K562 (cell line): ENCODE measurements at regions not wholly inside any gene's neighbourhood (a gene's known extent, or its start where the extent isn't known, plus 50 kb on each side); places are given as distances from the start of the nearest gene placed in this dataset.
"Not testable (repeated sequence)": the region's sequence is repeated elsewhere in the genome, so short reads cannot be mapped to it uniquely, and the experiment has no call there.

Source experiments
- CHD1 ChIP-seq: fragments of 200-600 bp; sonication (generic); IDR thresholded peaks from one replicate; pipeline ENCODE4 v1.6.1; 2012; ENCODE audit warnings: mild to moderate bottlenecking, moderate library complexity, low read length, inconsistent platforms
- FOS ChIP-seq: IDR thresholded peaks from 3 replicates; pipeline ENCODE4 v1.6.1; 2011; ENCODE audit not compliant: insufficient read length; ENCODE audit errors: extremely low read depth
- NFIC ChIP-seq: fragments of 450-650 bp; IDR thresholded peaks from 2 replicates; pipeline ENCODE4 v1.6.1; 2017; ENCODE audit warnings: mild to moderate bottlenecking, inconsistent platforms
- POLR2A ChIP-seq: fragments of 450-650 bp; conservative IDR thresholded peaks from 2 replicates; pipeline ENCODE4 v1.6.1; 2016
- SMARCE1 ChIP-seq: fragments of 450-650 bp; IDR thresholded peaks from 2 replicates; pipeline ENCODE4 v1.7.1; 2016; ENCODE audit warnings: mild to moderate bottlenecking
- ZNF639 ChIP-seq, 2 experiments: fragments of 200-800 bp in 1 of 2; sonication (Bioruptor generic) in 1 of 2; sonication (generic) in 1 of 2; formaldehyde crosslinking in 1 of 2; IDR thresholded peaks in 1 of 2; conservative IDR thresholded peaks in 1 of 2; 2 replicates each; pipeline versions ENCODE4 v1.5.0 to v1.6.1; 2016 to 2020; ENCODE audit warnings: missing compliant biosample characterization in 1 of 2, missing genetic modification characterization in 1 of 2, missing genetic modification reagents in 1 of 2

DNA sequence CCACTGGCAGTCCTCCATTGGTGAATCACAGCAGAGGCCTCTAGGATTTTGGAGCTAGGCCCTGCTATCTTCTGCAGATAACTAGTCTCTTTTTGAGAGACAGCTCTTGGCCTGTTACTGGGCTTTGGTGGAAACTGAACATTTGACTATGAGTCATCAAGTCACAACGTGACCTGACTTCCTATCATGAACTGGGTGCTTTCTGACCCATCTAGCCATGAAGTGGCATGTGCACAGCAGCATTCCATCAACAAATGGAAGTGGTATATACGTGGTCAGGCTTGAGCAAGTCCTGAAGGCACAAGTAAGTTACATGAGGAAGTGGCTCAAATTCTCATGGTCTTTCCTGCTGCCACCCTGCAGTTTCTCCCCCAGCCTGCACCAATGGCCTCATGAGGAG lies 228.5 kb downstream of the CDH19 start:
- TF ChIP-seq ZNF639 (CRISPR knock-in tag; conservative IDR thresholded peaks at IDR 0.05 in 1 of 2, IDR thresholded peaks at IDR 0.05 in 1 of 2); NFIC; FOS; POLR2A; SMARCE1; CHD1: not testable (repeated sequence)
